ENCODE measurements at regions not wholly inside any gene's neighbourhood (a gene's known extent, or its start where the extent isn't known, plus 50 kb on each side); places are given as distances from the start of the nearest gene placed in this dataset.

GRCh38 chr18:40532046-40532445 lies 1423.0 kb upstream of the PIK3C3 start:
- no peak for TF ChIP-seq CTCF (IDR thresholded peaks at IDR 0.05; ENCODE audit: extremely low read depth, insufficient read depth, missing control alignments)
- in situ Hi-C loops (cut with MboI; ENCODE audit: low pct_unique_long_range_greater_than_20kb, low sequenced_read_pairs, unreplicated experiment): no loop called here
- no peak for DNase-seq (ENCODE audit: low spot score)

GRCh38 chr18:40531051-40531450 lies 1424.0 kb upstream of the PIK3C3 start:
- in situ Hi-C loops (cut with MboI; ENCODE audit: low pct_unique_long_range_greater_than_20kb, low sequenced_read_pairs, unreplicated experiment): no loop called here
- no peak for TF ChIP-seq CTCF (IDR thresholded peaks at IDR 0.05; ENCODE audit: extremely low read depth, insufficient read depth, missing control alignments)
- no peak for DNase-seq (ENCODE audit: low spot score)

GRCh38 chr18:40529478-40529877 lies 1425.6 kb upstream of the PIK3C3 start:
- in situ Hi-C loops (cut with MboI; ENCODE audit: low pct_unique_long_range_greater_than_20kb, low sequenced_read_pairs, unreplicated experiment): no loop called here
- DNase-seq (ENCODE audit: low spot score): no peak
- no peak for TF ChIP-seq CTCF (IDR thresholded peaks at IDR 0.05; ENCODE audit: extremely low read depth, insufficient read depth, missing control alignments)

- in situ Hi-C loops (cut with MboI; ENCODE audit: low pct_unique_long_range_greater_than_20kb, low sequenced_read_pairs, unreplicated experiment): no loop called here
- no peak for TF ChIP-seq CTCF (IDR thresholded peaks at IDR 0.05; ENCODE audit: extremely low read depth, insufficient read depth, missing control alignments)
- no peak for DNase-seq (ENCODE audit: low spot score)
These were observed 1430.2 kb upstream of the PIK3C3 start for GRCh38 chr18:40524881-40525280.

GRCh38 chr18:40523287-40523686 lies 1431.7 kb upstream of the PIK3C3 start:
- in situ Hi-C loops (cut with MboI; ENCODE audit: low pct_unique_long_range_greater_than_20kb, low sequenced_read_pairs, unreplicated experiment): no loop called here
- no peak for TF ChIP-seq CTCF (IDR thresholded peaks at IDR 0.05; ENCODE audit: extremely low read depth, insufficient read depth, missing control alignments)
- no peak for DNase-seq (ENCODE audit: low spot score)

GRCh38 chr18:40501026-40501425 lies 1454.0 kb upstream of the PIK3C3 start:
- no peak for DNase-seq (ENCODE audit: low spot score)
- in situ Hi-C loops (cut with MboI; ENCODE audit: low pct_unique_long_range_greater_than_20kb, low sequenced_read_pairs, unreplicated experiment): no loop called here
- TF ChIP-seq CTCF (IDR thresholded peaks at IDR 0.05; ENCODE audit: extremely low read depth, insufficient read depth, missing control alignments): no peak

GRCh38 chr18:40494603-40495002 lies 1460.4 kb upstream of the PIK3C3 start:
- DNase-seq (ENCODE audit: low spot score): no peak
- no peak for TF ChIP-seq CTCF (IDR thresholded peaks at IDR 0.05; ENCODE audit: extremely low read depth, insufficient read depth, missing control alignments)
- in situ Hi-C loops (cut with MboI; ENCODE audit: low pct_unique_long_range_greater_than_20kb, low sequenced_read_pairs, unreplicated experiment): no loop called here
